H1 (cell line): ENCODE measurements at regions not wholly inside any gene's neighbourhood (a gene's known extent, or its start where the extent isn't known, plus 50 kb on each side); places are given as distances from the start of the nearest gene placed in this dataset.

Experiments
- CTCF ChIA-PET: fragments of 300-600 bp; sonication (Branson Sonifier 250); formaldehyde crosslinking; loops from one replicate; lab custom pipeline; 2021; ENCODE audit not compliant: partially characterized antibody; lab: Charles Lee
- POLR2A ChIA-PET: fragments of 300-600 bp; sonication (Branson Sonifier 250); formaldehyde crosslinking; loops from one replicate; lab custom pipeline; 2021; ENCODE audit warnings: inconsistent platforms; ENCODE audit not compliant: partially characterized antibody; lab: Charles Lee
- DNase-seq, 2 experiments: peaks; one replicate each; pipeline versions ENCODE4 v3.0.0 to v3.0.0-alpha.2; 2010 to 2022; ENCODE audit warnings: low spot score in 2 of 2, low read depth in 1 of 2, mixed read lengths in 1 of 2
- FAIRE-seq: peaks from 2 replicates; lab custom pipeline; 2011; peaks lifted over from hg19 to GRCh38; lab: Jason Lieb, UNC
- H2AFZ ChIP-seq: 2 replicates; pipeline ENCODE4 v1.8.1; 2012; ENCODE audit warnings: low read length, inconsistent platforms
- H2AK5ac ChIP-seq: 2 replicates; pipeline ENCODE4 v1.6.1; 2013; ENCODE audit warnings: low read depth, low read length
- H2BK120ac ChIP-seq: replicated peaks from 2 replicates; pipeline ENCODE3; 2013; ENCODE audit warnings: low read depth, low read length, inconsistent platforms
- H2BK12ac ChIP-seq: 2 replicates; pipeline ENCODE4 v1.6.1; 2013; ENCODE audit warnings: low read depth, low read length
- H2BK15ac ChIP-seq: 2 replicates; pipeline ENCODE4 v1.6.1; 2013; ENCODE audit warnings: low read length
- H2BK20ac ChIP-seq: 2 replicates; pipeline ENCODE4 v1.6.1; 2013; ENCODE audit warnings: low read length
- H2BK5ac ChIP-seq: 2 replicates; pipeline ENCODE4 v1.6.1; 2013; ENCODE audit warnings: low read depth, low read length
- H3K14ac ChIP-seq: 2 replicates; pipeline ENCODE4 v1.6.1; 2013; ENCODE audit warnings: inconsistent platforms; ENCODE audit not compliant: insufficient read length
- H3K18ac ChIP-seq: 2 replicates; pipeline ENCODE4 v1.6.1; 2013; ENCODE audit warnings: low read length; ENCODE audit errors: extremely low read depth
- H3K23ac ChIP-seq: 2 replicates; pipeline ENCODE4 v1.6.1; 2013; ENCODE audit warnings: inconsistent platforms; ENCODE audit not compliant: insufficient read length
- H3K23me2 ChIP-seq: 2 replicates; pipeline ENCODE4 v1.6.1; 2013; ENCODE audit warnings: low read depth, low read length
- H3K27ac ChIP-seq: 2 replicates; pipeline ENCODE4 v1.6.1; 2011; ENCODE audit warnings: low read depth, low read length, inconsistent platforms
- H3K27me3 ChIP-seq, 4 experiments: replicated peaks in 1 of 4; 1 replicate in 1 of 4; 2 replicates in 3 of 4; pipeline versions ENCODE4 v1.6.1 to v1.8.1; 2011 to 2013; ENCODE audit warnings: low read length in 3 of 4, mild to moderate bottlenecking in 3 of 4, inconsistent platforms in 2 of 4, mixed read lengths in 2 of 4, moderate library complexity in 1 of 4; ENCODE audit not compliant: control insufficient read depth in 3 of 4, insufficient read depth in 3 of 4; ENCODE audit errors: extremely low read depth in 1 of 4
- H3K36me3 ChIP-seq, 4 experiments: 2 replicates each; pipeline versions ENCODE4 v1.6.1 to v1.8.1; 2011 to 2013; ENCODE audit warnings: mild to moderate bottlenecking in 4 of 4, low read length in 3 of 4, moderate library complexity in 2 of 4, control low read depth in 1 of 4, inconsistent platforms in 1 of 4; ENCODE audit not compliant: insufficient read depth in 4 of 4, control insufficient read depth in 2 of 4
- H3K4ac ChIP-seq: replicated peaks from 2 replicates; pipeline ENCODE3; 2013; ENCODE audit warnings: low read length, low read depth, mixed read lengths, inconsistent platforms; ENCODE audit not compliant: insufficient read length
- H3K4me1 ChIP-seq, 4 experiments: replicated peaks in 1 of 4; 1 replicate in 1 of 4; 2 replicates in 3 of 4; pipeline versions ENCODE4 v1.6.1 to v1.8.1; 2011 to 2013; ENCODE audit warnings: low read length in 3 of 4, inconsistent platforms in 2 of 4, mixed read lengths in 1 of 4; ENCODE audit not compliant: insufficient read depth in 4 of 4, control insufficient read depth in 3 of 4
- H3K4me2 ChIP-seq, 2 experiments: 2 replicates each; pipeline versions ENCODE4 v1.6.1 to v1.8.1; 2011 to 2013; ENCODE audit warnings: low read depth in 2 of 2, low read length in 2 of 2, control low read depth in 1 of 2, inconsistent platforms in 1 of 2, mild to moderate bottlenecking in 1 of 2; ENCODE audit not compliant: insufficient read depth in 1 of 2
- H3K4me3 ChIP-seq, 4 experiments: fragments of 200-600, 300-600 bp in 1 of 4; sonication (generic), shearing (Covaris generic), sonication (Bioruptor Twin) in 1 of 4; 2 replicates each; pipeline versions ENCODE4 v1.5.1 to v1.8.1; 2011 to 2016; ENCODE audit warnings: low read length in 4 of 4, low read depth in 3 of 4, control low read depth in 2 of 4, inconsistent platforms in 2 of 4, mild to moderate bottlenecking in 2 of 4, mixed read lengths in 1 of 4, moderate library complexity in 1 of 4; ENCODE audit not compliant: insufficient read depth in 2 of 4; ENCODE audit errors: extremely low read depth in 1 of 4
- H3K56ac ChIP-seq: replicated peaks from 2 replicates; pipeline ENCODE3; 2013; ENCODE audit warnings: low read depth, mild to moderate bottlenecking, mixed read lengths, low read length, inconsistent platforms; ENCODE audit not compliant: insufficient read length
- H3K79me1 ChIP-seq: 2 replicates; pipeline ENCODE4 v1.6.1; 2013; ENCODE audit warnings: low read depth, low read length, control low read depth
- H3K79me2 ChIP-seq, 2 experiments: 2 replicates each; pipeline versions ENCODE4 v1.6.1 to v1.8.1; 2012 to 2013; ENCODE audit warnings: low read length in 2 of 2, mild to moderate bottlenecking in 2 of 2, inconsistent platforms in 1 of 2; ENCODE audit not compliant: insufficient read depth in 2 of 2, control insufficient read depth in 1 of 2
- H3K9ac ChIP-seq, 4 experiments: replicated peaks in 1 of 4; 1 replicate in 1 of 4; 2 replicates in 3 of 4; pipeline versions ENCODE4 v1.6.1 to v1.8.1; 2011 to 2013; ENCODE audit warnings: low read depth in 3 of 4, low read length in 3 of 4, control low read depth in 2 of 4, mild to moderate bottlenecking in 2 of 4, moderate library complexity in 2 of 4, inconsistent platforms in 1 of 4; ENCODE audit errors: extremely low read depth in 1 of 4
- H3K9me3 ChIP-seq, 2 experiments: 2 replicates each; pipeline versions ENCODE4 v1.6.1 to v1.8.1; 2012 to 2013; ENCODE audit warnings: mild to moderate bottlenecking in 2 of 2, moderate library complexity in 2 of 2, control low read depth in 1 of 2, inconsistent platforms in 1 of 2, low read depth in 1 of 2, low read length in 1 of 2, mixed read lengths in 1 of 2; ENCODE audit not compliant: insufficient read depth in 2 of 2
- H4K20me1 ChIP-seq, 2 experiments: replicated peaks in 1 of 2; 2 replicates each; pipeline versions ENCODE3 to v1.8.1; 2011 to 2013; ENCODE audit warnings: inconsistent platforms in 2 of 2, low read length in 2 of 2, mild to moderate bottlenecking in 1 of 2; ENCODE audit not compliant: insufficient read depth in 2 of 2, control insufficient read depth in 1 of 2
- H4K5ac ChIP-seq: 2 replicates; pipeline ENCODE4 v1.6.1; 2013; ENCODE audit warnings: low read length, low read depth, mixed read lengths, inconsistent platforms; ENCODE audit not compliant: insufficient read length
- H4K8ac ChIP-seq: 2 replicates; pipeline ENCODE4 v1.8.0; 2013; ENCODE audit warnings: mild to moderate bottlenecking, moderate library complexity, low read length, inconsistent platforms; ENCODE audit not compliant: insufficient read depth; ENCODE audit errors: extremely low read depth
- H4K91ac ChIP-seq: replicated peaks from 2 replicates; pipeline ENCODE3; 2013; ENCODE audit warnings: low read length, mixed read lengths, inconsistent platforms; ENCODE audit not compliant: insufficient read length
- GABPA ChIP-seq: IDR thresholded peaks from 2 replicates; pipeline ENCODE4 v1.6.1; 2011; ENCODE audit warnings: mild to moderate bottlenecking, low read length, moderate library complexity, borderline replicate concordance; ENCODE audit not compliant: insufficient read depth
- HDAC2 ChIP-seq, 2 experiments: fragments of 300-600 bp in 1 of 2; sonication (generic) in 1 of 2; IDR thresholded peaks; 2 replicates each; pipeline ENCODE4 v1.6.1; 2011 to 2012; ENCODE audit warnings: low read depth in 2 of 2, low read length in 2 of 2, mild to moderate bottlenecking in 2 of 2, moderate library complexity in 2 of 2, borderline replicate concordance in 1 of 2, inconsistent platforms in 1 of 2
- KDM4A ChIP-seq: IDR thresholded peaks from one replicate; pipeline ENCODE4 v1.7.1; 2012; ENCODE audit warnings: low read depth, mild to moderate bottlenecking, moderate library complexity, low read length, inconsistent platforms; ENCODE audit not compliant: severe bottlenecking
- NRF1 ChIP-seq: IDR thresholded peaks from 2 replicates; pipeline ENCODE4 v1.6.1; 2011; ENCODE audit warnings: mild to moderate bottlenecking, low read depth, low read length, improper control_type of control experiment
- RNF2 ChIP-seq: fragments of 200-900, 300-1000 bp; sonication (generic); IDR thresholded peaks from 2 replicates; pipeline ENCODE4 v1.7.1; 2016; ENCODE audit warnings: borderline replicate concordance, low read depth, mild to moderate bottlenecking, antibody characterized with exemption, low read length; ENCODE audit not compliant: poor library complexity, severe bottlenecking; ENCODE audit errors: missing control alignments
- RXRA ChIP-seq: IDR thresholded peaks from 2 replicates; pipeline ENCODE4 v1.6.1; 2011; ENCODE audit warnings: low read depth, mild to moderate bottlenecking, low read length, moderate library complexity; ENCODE audit not compliant: insufficient read depth
- SIX5 ChIP-seq: IDR thresholded peaks from 2 replicates; pipeline ENCODE4 v1.6.1; 2011; ENCODE audit warnings: mild to moderate bottlenecking, low read depth, low read length
- SRF ChIP-seq: IDR thresholded peaks from 2 replicates; pipeline ENCODE4 v1.6.1; 2011; ENCODE audit warnings: mild to moderate bottlenecking, low read depth, low read length, moderate library complexity
- SUZ12 ChIP-seq: fragments of 200-600 bp; sonication (generic); IDR thresholded peaks from 2 replicates; pipeline ENCODE4 v1.6.1; 2012; ENCODE audit warnings: mild to moderate bottlenecking, inconsistent platforms, low read length, moderate library complexity, mixed read lengths
- TAF1 ChIP-seq: IDR thresholded peaks from 2 replicates; pipeline ENCODE4 v1.6.1; 2011; ENCODE audit warnings: mild to moderate bottlenecking, low read depth, low read length
- TAF7 ChIP-seq: optimal IDR thresholded peaks from 2 replicates; pipeline ENCODE3; 2011; ENCODE audit warnings: low read depth, mild to moderate bottlenecking, inconsistent platforms, low read length, moderate library complexity, borderline replicate concordance
- YY1 ChIP-seq: IDR thresholded peaks from 2 replicates; pipeline ENCODE4 v1.6.1; 2011; ENCODE audit warnings: low read depth, mild to moderate bottlenecking, low read length
- WGBS, 2 experiments: shearing (Covaris generic) in 1 of 2; methylation state at CpG; one replicate each; pipeline versions ENCODE4 v1.1.6 to v1.1.7; 2013 to 2015; ENCODE audit warnings: low lambda C conversion rate in 2 of 2, mixed read lengths in 2 of 2, inconsistent platforms in 1 of 2, low coverage in 1 of 2, missing lambda C conversion rate in 1 of 2; ENCODE audit not compliant: insufficient replicate concordance in 2 of 2, insufficient coverage in 1 of 2, insufficient read length in 1 of 2; ENCODE audit errors: extremely low coverage in 1 of 2, missing lambda C conversion rate in 1 of 2; 5-methylcytosine and 5-hydroxymethylcytosine counted together

DNA sequence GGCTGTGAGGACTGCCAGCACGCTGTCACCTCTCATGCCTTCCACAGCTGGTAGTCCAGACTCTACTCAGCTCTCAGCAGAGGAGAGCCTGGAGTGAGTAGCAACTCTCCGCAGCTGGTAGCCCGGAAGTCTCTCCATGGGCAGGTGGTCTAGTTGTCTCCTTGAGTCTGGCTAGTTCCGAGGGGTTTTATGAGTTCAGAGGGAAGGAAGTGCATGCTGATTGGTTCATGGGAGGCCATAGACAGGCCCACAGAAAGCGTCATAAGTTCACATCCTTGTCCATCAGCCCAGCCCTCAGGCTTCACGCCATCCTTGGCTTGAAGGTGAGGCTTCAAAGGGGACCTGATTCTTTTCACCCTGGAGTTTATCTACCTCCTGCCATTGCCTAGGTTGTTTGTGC lies 2662.4 kb upstream of the PCDH20 start:
- H4K91ac ChIP-seq, result no peak overlapping the region
- H3K36me3 ChIP-seq, result no peaks in the 10 kb centered on the region
- H2BK5ac ChIP-seq, result no peak overlapping the region
- WGBS, 2 experiments, result 99% methylated on average over 6 of the region's 6 CpGs; no CpG with 5 or more reads in 1 of the 2 experiments
- H3K27ac ChIP-seq, result no peak overlapping the region
- H2AFZ ChIP-seq, result no peak overlapping the region
- peaks cover 0 to 12% of the 10 kb centered on the region in 2 experiments; a peak in 1 of 4 replicates for H3K9me3 ChIP-seq
- H3K9ac ChIP-seq, result no peak overlapping the region
- H4K20me1 ChIP-seq, result no peaks in the 10 kb centered on the region
- no peaks in the 10 kb centered on the region for H3K23me2 ChIP-seq
- FAIRE-seq (no peak), DNase-seq (no peak)
- no peak overlapping the region for H3K18ac ChIP-seq
- H3K4me1 ChIP-seq, result no peaks in the 10 kb centered on the region
- no peak overlapping the region for H2AK5ac ChIP-seq
- H3K79me1 ChIP-seq, result no peaks in the 10 kb centered on the region
- no peak overlapping the region for H3K14ac ChIP-seq
- H3K4me2 ChIP-seq, result no peak overlapping the region
- no peak overlapping the region for H3K4me3 ChIP-seq
- ChIA-PET CTCF (no interaction called here), POLR2A (no interaction called here)
- H2BK20ac ChIP-seq, result no peak overlapping the region
- H2BK15ac ChIP-seq, result no peak overlapping the region
- H3K27me3 ChIP-seq, result no peaks in the 10 kb centered on the region
- H4K8ac ChIP-seq, result no peak overlapping the region
- H3K23ac ChIP-seq, result no peak overlapping the region
- no peaks in the 10 kb centered on the region for H3K79me2 ChIP-seq
- no peak overlapping the region for H2BK120ac ChIP-seq
- H4K5ac ChIP-seq, result no peak overlapping the region
- TF ChIP-seq SUZ12, result no peak
- TF ChIP-seq RNF2, result no peak
- TF ChIP-seq NRF1, result no peak
- no peak for TF ChIP-seq HDAC2 (IDR thresholded peaks at IDR 0.05; ENCODE audit: borderline replicate concordance in 1 of 2, low read depth in 2 of 2, low read length in 2 of 2)
- no peak for TF ChIP-seq TAF7
- TF ChIP-seq SIX5, result no peak
- TF ChIP-seq KDM4A, result no peak
- TF ChIP-seq GABPA, result no peak
- TF ChIP-seq RXRA, result no peak
- no peak for TF ChIP-seq SRF
- TF ChIP-seq YY1, result no peak
- TF ChIP-seq TAF1, result no peak
- no peak overlapping the region for H3K4ac ChIP-seq
- no peak overlapping the region for H3K56ac ChIP-seq
- H2BK12ac ChIP-seq, result no peak overlapping the region
